LNCaP clone FGC (cell line): ENCODE measurements at regions not wholly inside any gene's neighbourhood (a gene's known extent, or its start where the extent isn't known, plus 50 kb on each side); places are given as distances from the start of the nearest gene placed in this dataset.
"Not testable (repeated sequence)": the region's sequence is repeated elsewhere in the genome, so short reads cannot be mapped to it uniquely, and the experiment has no call there.

ENCODE experiments used
- DNase-seq: peaks from one replicate; pipeline ENCODE4 v3.0.0-alpha.2; 2011; ENCODE audit warnings: low read depth
- H3K4me3 ChIP-seq: 2 replicates; pipeline ENCODE4 v1.5.1; 2011; ENCODE audit warnings: mild to moderate bottlenecking, low read depth, low read length, control low read depth
- TF ChIP-seq, protein P1 (sequence below): IDR thresholded peaks from 2 replicates; pipeline ENCODE4 v1.5.1; 2012; ENCODE audit warnings: mild to moderate bottlenecking; ENCODE audit not compliant: control insufficient read depth, insufficient read depth; ENCODE audit errors: extremely low read depth

DNA sequence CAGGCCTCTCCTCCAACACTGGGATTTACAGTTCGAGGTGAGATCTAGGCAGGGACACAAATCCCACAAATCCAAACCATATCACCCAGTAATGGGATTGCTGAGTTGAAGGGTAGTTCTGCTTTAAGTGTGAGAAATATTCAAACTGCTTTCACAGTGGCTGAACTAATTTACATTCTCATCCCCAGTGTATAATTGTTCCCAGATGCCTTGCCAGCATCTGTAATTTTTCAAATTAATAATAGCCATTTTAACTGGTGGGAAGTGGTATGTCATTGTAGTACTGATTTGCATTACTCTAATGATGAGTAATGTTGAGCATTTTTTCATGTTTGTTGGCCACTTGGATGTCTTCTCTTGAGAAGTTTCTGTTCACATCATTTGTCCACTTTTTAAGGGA lies 592.8 kb upstream of the GRM3 start:
- TF ChIP-seq, protein P1, sequence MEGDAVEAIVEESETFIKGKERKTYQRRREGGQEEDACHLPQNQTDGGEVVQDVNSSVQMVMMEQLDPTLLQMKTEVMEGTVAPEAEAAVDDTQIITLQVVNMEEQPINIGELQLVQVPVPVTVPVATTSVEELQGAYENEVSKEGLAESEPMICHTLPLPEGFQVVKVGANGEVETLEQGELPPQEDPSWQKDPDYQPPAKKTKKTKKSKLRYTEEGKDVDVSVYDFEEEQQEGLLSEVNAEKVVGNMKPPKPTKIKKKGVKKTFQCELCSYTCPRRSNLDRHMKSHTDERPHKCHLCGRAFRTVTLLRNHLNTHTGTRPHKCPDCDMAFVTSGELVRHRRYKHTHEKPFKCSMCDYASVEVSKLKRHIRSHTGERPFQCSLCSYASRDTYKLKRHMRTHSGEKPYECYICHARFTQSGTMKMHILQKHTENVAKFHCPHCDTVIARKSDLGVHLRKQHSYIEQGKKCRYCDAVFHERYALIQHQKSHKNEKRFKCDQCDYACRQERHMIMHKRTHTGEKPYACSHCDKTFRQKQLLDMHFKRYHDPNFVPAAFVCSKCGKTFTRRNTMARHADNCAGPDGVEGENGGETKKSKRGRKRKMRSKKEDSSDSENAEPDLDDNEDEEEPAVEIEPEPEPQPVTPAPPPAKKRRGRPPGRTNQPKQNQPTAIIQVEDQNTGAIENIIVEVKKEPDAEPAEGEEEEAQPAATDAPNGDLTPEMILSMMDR: no peak
- H3K4me3 ChIP-seq: no peak overlapping the region
- DNase-seq: no peak

DNA sequence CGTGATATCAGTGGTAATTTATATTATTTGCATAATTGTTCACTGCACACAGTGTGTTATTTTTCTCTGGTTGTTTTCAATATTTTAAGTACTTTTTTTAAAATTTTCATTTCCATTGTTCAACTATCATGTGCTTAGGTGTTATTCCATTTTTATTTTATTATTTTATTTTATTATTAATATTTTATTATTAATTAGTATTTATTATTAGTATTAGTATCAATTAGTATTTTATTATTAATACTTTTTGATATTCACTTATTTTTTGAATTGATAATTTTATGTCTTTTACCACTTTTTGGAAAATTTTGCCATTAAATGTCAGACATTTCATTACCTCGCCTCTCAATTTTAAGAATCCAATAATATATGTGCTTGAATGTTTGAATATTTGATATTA lies 593.8 kb upstream of the GRM3 start:
- no peak for DNase-seq
- TF ChIP-seq, protein P1: no peak
- no peak overlapping the region for H3K4me3 ChIP-seq

DNA sequence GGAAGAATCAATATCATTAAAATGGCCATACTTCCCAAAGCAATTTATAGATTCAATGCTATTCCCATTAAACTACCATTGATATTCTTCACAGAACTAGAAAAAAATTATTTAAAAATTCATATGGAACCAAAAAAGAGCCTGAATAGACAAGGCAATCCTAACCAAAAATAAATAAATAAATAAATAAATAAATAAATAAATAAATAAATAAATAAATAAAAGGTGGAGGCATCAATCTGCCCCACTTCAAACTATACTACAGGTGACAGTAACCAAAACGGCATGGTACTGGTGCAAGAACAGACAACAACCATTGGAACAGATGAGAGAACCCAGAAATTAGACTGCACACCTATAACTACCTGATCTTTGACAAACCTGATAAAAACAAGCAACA lies 598.5 kb upstream of the GRM3 start:
- not testable (repeated sequence) for H3K4me3 ChIP-seq, DNase-seq

DNA sequence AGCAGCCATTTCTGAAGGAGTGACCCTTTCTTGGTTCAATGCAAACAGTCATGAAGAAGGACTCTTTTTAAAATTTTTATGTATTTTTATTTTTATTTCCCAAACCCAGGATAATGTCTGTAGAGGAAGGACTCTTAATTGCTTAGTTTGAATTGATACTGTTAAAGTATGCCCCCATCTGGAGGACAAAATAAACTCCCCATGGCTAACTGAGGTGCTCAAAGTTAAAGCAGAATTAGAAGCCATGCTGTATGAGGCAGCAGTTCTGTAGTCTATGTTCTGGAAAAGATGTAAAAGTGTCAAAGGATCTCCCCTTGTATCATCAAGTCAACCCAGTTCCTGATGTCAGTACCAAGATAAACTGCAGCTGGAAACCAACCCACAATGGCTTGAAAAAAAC lies 617.9 kb upstream of the GRM3 start:
- H3K4me3 ChIP-seq: no peak overlapping the region

DNA sequence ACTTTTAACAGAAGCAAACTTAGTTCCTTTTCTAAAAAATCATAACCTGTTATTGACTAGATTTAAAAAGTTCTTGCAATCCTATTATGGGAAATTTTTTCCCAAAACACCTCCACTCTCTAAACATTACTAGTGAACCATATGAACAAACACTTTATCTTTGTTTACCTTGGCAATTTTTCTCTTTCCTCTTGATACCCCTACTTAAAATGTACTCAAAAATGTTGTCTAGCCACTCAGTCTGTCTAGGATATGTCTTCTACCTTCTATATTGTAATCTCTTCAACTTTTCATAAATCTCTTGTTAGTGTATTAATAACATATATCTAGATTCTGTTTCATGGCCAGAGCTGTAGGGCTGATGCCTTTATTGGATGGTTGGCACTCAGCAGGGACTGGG lies 630.0 kb upstream of the GRM3 start:
- H3K4me3 ChIP-seq: no peak overlapping the region
- DNase-seq: no peak
- TF ChIP-seq, protein P1: no peak

More for the DNA sequence above, 617.9 kb upstream of the GRM3 start:
- no peak for DNase-seq
- TF ChIP-seq, protein P1: no peak

DNA sequence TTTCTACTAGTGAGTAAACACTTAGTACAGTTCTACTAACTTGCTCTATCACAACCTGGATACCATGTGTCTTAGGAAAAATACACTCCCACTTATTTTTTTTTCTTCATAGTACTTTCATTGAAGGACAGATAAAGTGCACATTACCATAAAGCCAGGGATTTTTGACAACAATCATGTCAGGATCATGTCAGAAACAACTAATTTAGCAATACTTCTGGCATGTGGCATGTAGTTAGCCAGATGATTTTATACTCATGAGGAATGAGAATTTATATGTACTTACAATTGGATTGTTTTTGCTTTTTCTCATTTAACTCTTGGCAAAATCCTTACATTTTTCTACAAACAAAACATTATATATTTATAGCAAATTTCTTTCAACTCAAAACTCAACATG lies 630.7 kb upstream of the GRM3 start:
- H3K4me3 ChIP-seq: no peak overlapping the region
- TF ChIP-seq, protein P1: no peak
- DNase-seq: no peak

DNA sequence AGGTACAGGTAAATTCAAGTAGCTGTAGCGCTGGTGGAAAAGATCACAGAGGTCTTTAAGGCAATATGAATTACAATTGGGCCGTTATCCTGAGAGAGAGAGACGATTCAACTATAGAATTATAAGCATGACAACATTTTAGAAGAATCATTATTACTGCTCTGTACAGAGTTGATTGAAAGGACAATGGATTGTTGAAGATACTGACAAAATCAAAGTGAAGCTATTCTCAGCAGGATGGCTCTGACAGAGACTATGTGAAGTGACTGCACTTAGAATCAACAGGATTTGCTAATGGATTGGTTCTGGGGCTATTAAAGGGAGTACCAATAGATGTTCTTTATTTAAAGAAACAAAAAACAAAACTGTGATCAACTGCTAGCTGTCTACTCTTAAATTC lies 634.8 kb upstream of the GRM3 start:
- TF ChIP-seq, protein P1: no peak
- no peak for DNase-seq
- no peak overlapping the region for H3K4me3 ChIP-seq

DNA sequence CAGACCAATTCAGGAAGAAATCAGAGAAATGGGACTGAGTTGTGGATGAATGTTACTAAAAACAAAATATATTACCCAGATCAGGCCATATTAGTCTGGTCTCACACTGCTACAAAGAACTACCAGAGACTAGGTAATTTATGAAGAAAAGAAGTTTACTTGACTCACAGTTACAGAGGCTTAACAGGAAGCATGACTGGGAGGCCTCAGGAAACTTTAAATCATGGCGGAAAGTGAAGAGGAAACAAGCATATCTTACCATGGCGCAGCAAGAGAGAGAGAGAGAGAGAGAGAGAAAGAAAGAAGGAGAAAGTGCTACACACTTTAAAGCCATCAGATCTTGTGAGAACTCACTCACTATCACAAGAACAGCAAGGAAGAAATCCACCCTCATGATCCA lies 636.8 kb upstream of the GRM3 start:
- TF ChIP-seq, protein P1: no peak
- H3K4me3 ChIP-seq: no peak overlapping the region
- DNase-seq: no peak
